DND-41 (cell line): ENCODE measurements at regions not wholly inside any gene's neighbourhood (a gene's known extent, or its start where the extent isn't known, plus 50 kb on each side); places are given as distances from the start of the nearest gene placed in this dataset.

Experiments used
- ATAC-seq: fragments of 200-7000 bp; cut with Tn5 transposase; 3 replicates; pipeline ENCODE4 v1.9.1; 2021; ENCODE audit warnings: low read depth; ENCODE audit not compliant: insufficient read depth
- DNase-seq: peaks from one replicate; pipeline ENCODE4 v3.0.0-alpha.2; 2020
- H2AFZ ChIP-seq: 2 replicates; pipeline ENCODE4 v1.6.0; 2012; ENCODE audit warnings: low read depth, low read length
- H3K27ac ChIP-seq: 2 replicates; pipeline ENCODE4 v1.5.1; 2012; ENCODE audit warnings: low read length, inconsistent platforms
- H3K27me3 ChIP-seq: fragments of 200-600 bp; sonication (generic); 2 replicates; pipeline ENCODE4 v1.6.0; 2012; ENCODE audit warnings: low read length, mild to moderate bottlenecking, inconsistent platforms; ENCODE audit not compliant: insufficient read depth, poor library complexity
- H3K36me3 ChIP-seq: 2 replicates; pipeline ENCODE4 v1.5.1; 2012; ENCODE audit warnings: low read length, inconsistent platforms; ENCODE audit not compliant: insufficient read depth
- H3K4me1 ChIP-seq: 2 replicates; pipeline ENCODE4 v1.5.1; 2012; ENCODE audit warnings: mild to moderate bottlenecking, low read length; ENCODE audit not compliant: insufficient read depth
- H3K4me2 ChIP-seq: 2 replicates; pipeline ENCODE4 v1.6.0; 2012; ENCODE audit warnings: mild to moderate bottlenecking, moderate library complexity, low read length, inconsistent platforms; ENCODE audit not compliant: insufficient read depth
- H3K4me3 ChIP-seq, 2 experiments: fragments of 200-600 bp in 1 of 2; shearing (Covaris generic) in 1 of 2; 2 replicates each; pipeline ENCODE4 v1.5.1; 2012 to 2016; ENCODE audit warnings: inconsistent platforms in 2 of 2, low read length in 2 of 2, mild to moderate bottlenecking in 2 of 2, low read depth in 1 of 2, moderate library complexity in 1 of 2
- H3K79me2 ChIP-seq: 2 replicates; pipeline ENCODE4 v1.6.0; 2012; ENCODE audit warnings: low read length, inconsistent platforms; ENCODE audit not compliant: insufficient read depth
- H3K9ac ChIP-seq: 2 replicates; pipeline ENCODE4 v1.6.0; 2012; ENCODE audit warnings: low read depth, mild to moderate bottlenecking, inconsistent platforms, low read length, moderate library complexity
- H3K9me3 ChIP-seq: 2 replicates; pipeline ENCODE4 v1.5.1; 2012; ENCODE audit warnings: low read length, moderate library complexity, mild to moderate bottlenecking, inconsistent platforms; ENCODE audit not compliant: insufficient read depth, severe bottlenecking
- H4K20me1 ChIP-seq: 2 replicates; pipeline ENCODE4 v1.6.0; 2012; ENCODE audit warnings: low read length; ENCODE audit not compliant: insufficient read depth
- EZH2 ChIP-seq: IDR thresholded peaks from 3 replicates; pipeline ENCODE4 v1.6.1; 2012; ENCODE audit warnings: borderline replicate concordance, low read depth, mild to moderate bottlenecking, moderate library complexity, low read length, inconsistent platforms; ENCODE audit not compliant: severe bottlenecking
- TF ChIP-seq, protein P1 (sequence below): IDR thresholded peaks from 2 replicates; pipeline ENCODE4 v1.5.1; 2012; ENCODE audit warnings: borderline replicate concordance, low read length, moderate library complexity, mild to moderate bottlenecking; ENCODE audit not compliant: poor library complexity, severe bottlenecking; ENCODE audit errors: extremely low read depth

DNA sequence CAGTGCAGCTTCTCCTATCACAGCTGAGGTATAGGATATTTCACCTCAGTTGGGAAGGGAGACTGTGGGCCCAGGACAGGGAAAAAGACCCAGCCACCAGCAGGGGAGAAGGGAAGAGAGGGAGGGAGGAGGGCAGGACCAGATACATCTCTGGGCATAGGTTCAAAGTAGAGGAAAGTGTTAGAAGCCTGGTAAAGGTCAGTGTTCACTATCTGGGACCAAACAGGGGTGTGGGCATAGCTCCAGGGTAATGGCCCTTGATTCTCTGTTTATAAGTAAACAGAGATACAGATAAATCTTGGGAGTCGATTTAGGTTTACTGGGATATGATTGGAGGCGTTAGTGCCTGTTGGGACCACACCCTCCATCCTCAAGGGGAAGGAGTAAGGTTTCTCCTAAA, 266.2 kb downstream of the LRFN2 start:
- Histone ChIP-seq H3K27ac (no peak overlapping the region), H3K4me1 (no peaks in the 10 kb centered on the region), H3K9ac (no peak overlapping the region), H4K20me1 (no peaks in the 10 kb centered on the region), H3K9me3 (peaks cover 10% of the 10 kb centered on the region), H3K4me3 (no peak overlapping the region), H3K4me2 (no peak overlapping the region), H3K79me2 (no peaks in the 10 kb centered on the region), H3K27me3 (peaks cover 2% of the 10 kb centered on the region), H3K36me3 (no peaks in the 10 kb centered on the region), H2AFZ (no peak overlapping the region)
- ATAC-seq (no peak), DNase-seq (no peak)
- TF ChIP-seq EZH2 = no peak
- TF ChIP-seq, protein P1, sequence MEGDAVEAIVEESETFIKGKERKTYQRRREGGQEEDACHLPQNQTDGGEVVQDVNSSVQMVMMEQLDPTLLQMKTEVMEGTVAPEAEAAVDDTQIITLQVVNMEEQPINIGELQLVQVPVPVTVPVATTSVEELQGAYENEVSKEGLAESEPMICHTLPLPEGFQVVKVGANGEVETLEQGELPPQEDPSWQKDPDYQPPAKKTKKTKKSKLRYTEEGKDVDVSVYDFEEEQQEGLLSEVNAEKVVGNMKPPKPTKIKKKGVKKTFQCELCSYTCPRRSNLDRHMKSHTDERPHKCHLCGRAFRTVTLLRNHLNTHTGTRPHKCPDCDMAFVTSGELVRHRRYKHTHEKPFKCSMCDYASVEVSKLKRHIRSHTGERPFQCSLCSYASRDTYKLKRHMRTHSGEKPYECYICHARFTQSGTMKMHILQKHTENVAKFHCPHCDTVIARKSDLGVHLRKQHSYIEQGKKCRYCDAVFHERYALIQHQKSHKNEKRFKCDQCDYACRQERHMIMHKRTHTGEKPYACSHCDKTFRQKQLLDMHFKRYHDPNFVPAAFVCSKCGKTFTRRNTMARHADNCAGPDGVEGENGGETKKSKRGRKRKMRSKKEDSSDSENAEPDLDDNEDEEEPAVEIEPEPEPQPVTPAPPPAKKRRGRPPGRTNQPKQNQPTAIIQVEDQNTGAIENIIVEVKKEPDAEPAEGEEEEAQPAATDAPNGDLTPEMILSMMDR = no peak

DNA sequence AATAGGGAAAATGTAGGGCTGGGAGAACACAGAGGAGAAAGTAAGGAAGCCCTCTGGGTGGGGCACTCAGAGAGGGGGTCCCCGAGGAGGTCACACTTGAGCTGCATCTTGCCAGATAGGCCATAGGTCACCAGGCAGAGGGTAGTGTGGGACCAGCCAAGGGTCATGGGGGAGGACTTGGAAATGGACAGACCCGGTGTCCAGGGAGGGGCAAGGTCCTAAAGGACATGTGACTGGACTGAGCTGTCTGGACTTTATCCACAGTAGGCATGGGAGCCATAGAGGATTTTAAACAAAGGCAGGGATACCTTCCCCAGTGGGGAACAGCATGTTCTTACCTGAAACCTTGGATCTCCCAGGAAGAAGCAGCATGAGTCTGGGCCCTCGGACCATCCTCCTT, 266.7 kb downstream of the LRFN2 start:
- ATAC-seq (no peak), DNase-seq (no peak)
- Histone ChIP-seq H3K4me1 (no peaks in the 10 kb centered on the region), H3K9me3 (peaks cover 10% of the 10 kb centered on the region), H3K4me3 (no peak overlapping the region), H3K27ac (no peak overlapping the region), H3K9ac (no peak overlapping the region), H3K27me3 (peaks cover 2% of the 10 kb centered on the region), H3K79me2 (no peaks in the 10 kb centered on the region), H3K36me3 (no peaks in the 10 kb centered on the region), H3K4me2 (no peak overlapping the region), H2AFZ (no peak overlapping the region), H4K20me1 (no peaks in the 10 kb centered on the region)
- TF ChIP-seq EZH2 = no peak
- TF ChIP-seq, protein P1 = no peak

DNA sequence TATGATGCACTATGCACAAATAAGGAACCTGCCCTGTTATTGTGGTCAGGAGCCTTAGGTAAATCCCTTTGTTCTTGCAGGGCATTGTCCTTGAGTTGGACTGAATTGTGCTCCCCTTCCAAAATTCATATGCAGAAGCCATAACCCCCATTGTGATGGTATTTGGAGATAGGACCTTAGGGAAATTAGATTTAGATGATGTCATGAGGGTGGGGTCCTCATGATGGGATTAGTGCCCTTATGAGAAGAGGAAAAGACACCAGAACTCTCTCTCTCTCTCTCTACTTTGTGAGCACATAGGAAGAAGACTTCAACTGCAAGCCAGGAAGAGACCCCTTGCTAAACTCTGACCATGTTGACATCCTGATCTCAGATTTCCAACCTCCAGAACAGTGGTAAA, 268.0 kb downstream of the LRFN2 start:
- Histone ChIP-seq H2AFZ (no peak overlapping the region), H3K27me3 (no peaks in the 10 kb centered on the region), H3K9ac (no peak overlapping the region), H3K79me2 (no peaks in the 10 kb centered on the region), H4K20me1 (no peaks in the 10 kb centered on the region), H3K4me2 (no peak overlapping the region), H3K4me3 (no peak overlapping the region), H3K9me3 (peaks cover 10% of the 10 kb centered on the region), H3K4me1 (no peaks in the 10 kb centered on the region; the same call in 1 of the 2 replicates), H3K27ac (no peak overlapping the region), H3K36me3 (no peaks in the 10 kb centered on the region)
- no peak for DNase-seq
- TF ChIP-seq, protein P1 = no peak
- TF ChIP-seq EZH2 = no peak
- no peak for ATAC-seq

DNA sequence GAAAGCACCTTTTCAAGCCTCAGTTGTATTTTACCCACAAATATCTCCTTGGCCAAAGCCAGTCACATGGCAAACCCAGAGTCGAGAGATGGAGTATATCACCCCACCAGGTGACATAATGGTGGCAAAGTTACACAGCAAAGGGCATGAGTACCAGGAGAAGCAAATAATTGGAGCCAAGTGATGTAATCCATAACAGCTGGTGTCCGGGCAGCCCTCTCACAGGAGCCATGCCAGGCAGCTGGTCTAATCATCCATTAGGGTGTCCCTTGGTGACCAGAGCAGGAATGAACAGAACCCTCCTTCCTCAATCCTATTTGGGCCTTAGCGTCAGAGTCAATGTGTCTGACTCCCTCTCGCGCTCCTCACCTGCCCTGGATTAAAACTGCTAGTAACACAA, 272.1 kb downstream of the LRFN2 start:
- Histone ChIP-seq H3K27me3 (no peaks in the 10 kb centered on the region), H3K4me2 (no peak overlapping the region), H3K4me1 (no peaks in the 10 kb centered on the region; the same call in 1 of the 2 replicates), H3K36me3 (no peaks in the 10 kb centered on the region), H2AFZ (no peak overlapping the region), H3K9me3 (peaks cover 10% of the 10 kb centered on the region), H3K79me2 (no peaks in the 10 kb centered on the region), H3K9ac (no peak overlapping the region), H3K4me3 (no peak overlapping the region), H3K27ac (no peak overlapping the region), H4K20me1 (no peaks in the 10 kb centered on the region)
- TF ChIP-seq, protein P1 = no peak
- no peak for TF ChIP-seq EZH2
- ATAC-seq (no peak), DNase-seq (no peak)
